Heart left ventricle (tissue), 16 donors: ENCODE measurements at regions not wholly inside any gene's neighbourhood (a gene's known extent, or its start where the extent isn't known, plus 50 kb on each side); places are given as distances from the start of the nearest gene placed in this dataset.

Experiments
- ATAC-seq, 4 donors: fragments of 200-7000 bp; cut with Tn5 transposase; one replicate each; pipeline ENCODE4 v1.9.1; 2020 to 2022; ENCODE audit warnings: moderate library complexity in 4 of 4, mild to moderate bottlenecking in 3 of 4, moderate number of reproducible peaks in 1 of 4
- DNase-seq, 5 donors: peaks; one replicate each; pipeline ENCODE4 v3.0.0-alpha.2; 2020
- H3K27ac ChIP-seq, 12 donors: fragments of 200-600 bp; sonication (generic) in 4 of 12; one replicate each; pipeline versions ENCODE4 v1.5.0 to v1.8.0; 2016 to 2022; ENCODE audit warnings: mild to moderate bottlenecking in 2 of 12
- H3K27me3 ChIP-seq, 9 donors: fragments of 200-600 bp; sonication (generic) in 2 of 9; one replicate each; pipeline versions ENCODE4 v1.5.1 to v1.8.0; 2016 to 2022; ENCODE audit warnings: mild to moderate bottlenecking in 3 of 9
- H3K36me3 ChIP-seq, 9 donors: fragments of 200-600 bp; sonication (generic) in 2 of 9; one replicate each; pipeline versions ENCODE4 v1.5.0 to v1.8.0; 2018 to 2022; ENCODE audit warnings: mild to moderate bottlenecking in 2 of 9
- H3K4me1 ChIP-seq, 12 donors: fragments of 200-600 bp; sonication (generic) in 4 of 12; one replicate each; pipeline versions ENCODE4 v1.5.0 to v1.8.0; 2016 to 2022; ENCODE audit warnings: mild to moderate bottlenecking in 3 of 12
- H3K4me3 ChIP-seq, 12 donors: fragments of 200-600 bp; sonication (generic) in 4 of 12; one replicate each; pipeline versions ENCODE4 v1.5.0 to v1.8.0; 2017 to 2022; ENCODE audit warnings: mild to moderate bottlenecking in 9 of 12, moderate library complexity in 4 of 12
- H3K9me3 ChIP-seq, 12 donors: fragments of 200-600 bp; sonication (generic) in 4 of 12; one replicate each; pipeline versions ENCODE4 v1.5.0 to v1.8.0; 2016 to 2022; ENCODE audit warnings: mild to moderate bottlenecking in 1 of 12
- CTCF ChIP-seq, 12 donors: fragments of 200-600 bp; sonication (generic) in 4 of 12; IDR thresholded peaks; one replicate each; pipeline versions ENCODE4 v1.5.0 to v1.8.0; 2018 to 2022; ENCODE audit warnings: antibody characterized with exemption in 12 of 12, mild to moderate bottlenecking in 5 of 12
- POLR2A ChIP-seq, 2 donors: fragments of 450-650 bp; IDR thresholded peaks; one replicate each; pipeline ENCODE4 v1.6.1; 2017; ENCODE audit warnings: antibody characterized with exemption in 2 of 2, mild to moderate bottlenecking in 2 of 2, moderate library complexity in 2 of 2
- WGBS, 4 donors: extraction: QIAGEN DNeasy Blood & Tissue Kit in 2 of 4; methylation state at CpG; one replicate each; pipeline versions ENCODE4 v1.1.5 to v1.1.7; 2013 to 2018; 5-methylcytosine and 5-hydroxymethylcytosine counted together
- intact Hi-C, 10 donors: fragments of 100-400 bp; cut with DNase I; formaldehyde crosslinking; loops; one replicate each; pipeline versions ENCODE4 v1.11.1 to v1.14.2; 2022
- donor health status: ischemic (EF 13 %, LVEDD 7.1; RV severe dilation, severe dysfunction).
- donor health status: healthy with polysubstance abuse.
- donor health status: DM: no; HTN: yes; CAD: no.
- donor health status: DM: no; HTN: no; CAD: no.
- donor health status: ischemic (EF 25% LVEDD 6.9; RV normal size, moderate dysfunction).
- donor health status: ischemic (EF 25% LVEDD 5.7; RV mildly dilated, moderate dysfunction).
- donor health status: healthy.
- donor health status: DM: yes; HTN: yes; CAD: no.
- donor health status: ischemic (EF 35%, LVEDD 5.7; RV mildly dilated, moderate dysfunction).
- donor health status: nonischemic (EF 11% LVEDD 7.7; RV severe dilation, severe dysfunction).
- donor health status: DM: yes; HTN: yes; CAD: no.
- donor health status: PGD.
- donor health status: ischemic (EF 29% LVEDD 5.4; RV normal size, mild dysfunction).
- donor health status: nonischemic (EF 23%, LVEDD 6.1; RV moderate dilation, normal function).

GRCh38 chr7:19851504-19851903 is 78.1 kb upstream of the TMEM196 start:
- DNase-seq (no peak), ATAC-seq (no peak)
- H3K36me3 ChIP-seq = no peaks in the 10 kb centered on the region
- no peak overlapping the region for H3K27ac ChIP-seq
- H3K4me3 ChIP-seq = no peak overlapping the region
- WGBS, 4 donors = 81 to 90% (median 88%) methylated on average over 3 of the region's 3 CpGs
- H3K9me3 ChIP-seq = no peaks in the 10 kb centered on the region
- H3K4me1 ChIP-seq = no peaks in the 10 kb centered on the region
- intact Hi-C loops = no loop called here
- no peak for TF ChIP-seq CTCF (IDR thresholded peaks at IDR 0.05)
- TF ChIP-seq POLR2A (IDR thresholded peaks at IDR 0.05) = no peak
- H3K27me3 ChIP-seq = no peaks in the 10 kb centered on the region

- no peak overlapping the region for H3K27ac ChIP-seq
- no peaks in the 10 kb centered on the region for H3K4me1 ChIP-seq
- TF ChIP-seq POLR2A (IDR thresholded peaks at IDR 0.05) (no peak), CTCF (IDR thresholded peaks at IDR 0.05) (no peak)
- H3K27me3 ChIP-seq = no peaks in the 10 kb centered on the region
- H3K36me3 ChIP-seq = no peaks in the 10 kb centered on the region
- intact Hi-C loops = no loop called here
- DNase-seq (no peak), ATAC-seq (no peak)
- peaks cover 0 to 1% (median 0%) of the 10 kb centered on the region in 12 donors for H3K9me3 ChIP-seq
- 63 to 76% (median 69%) methylated on average over 2 of the region's 2 CpGs for WGBS, 4 donors
- H3K4me3 ChIP-seq = no peak overlapping the region
These were observed 61.1 kb upstream of the TMEM196 start for GRCh38 chr7:19834566-19834965.

- TF ChIP-seq CTCF (IDR thresholded peaks at IDR 0.05) (no peak), POLR2A (IDR thresholded peaks at IDR 0.05) (no peak)
- Histone ChIP-seq H3K36me3 (no peaks in the 10 kb centered on the region), H3K27me3 (no peaks in the 10 kb centered on the region), H3K27ac (no peak overlapping the region), H3K4me3 (no peak overlapping the region), H3K4me1 (no peaks in the 10 kb centered on the region), H3K9me3 (no peaks in the 10 kb centered on the region)
- no peak for DNase-seq
- WGBS, 4 donors = 45 to 59% (median 52%) methylated on average over 2 of the region's 2 CpGs
- ATAC-seq = no peak
- intact Hi-C loops = no loop called here
These were observed 57.2 kb upstream of the TMEM196 start for GRCh38 chr7:19830604-19831003.
